HG03432 (cell line): ENCODE measurements at regions not wholly inside any gene's neighbourhood (a gene's known extent, or its start where the extent isn't known, plus 50 kb on each side); places are given as distances from the start of the nearest gene placed in this dataset.
"Not testable (repeated sequence)": the region's sequence is repeated elsewhere in the genome, so short reads cannot be mapped to it uniquely, and the experiment has no call there.

Experiments used
- ATAC-seq: cut with Tn5 transposase; IDR thresholded peaks from one replicate; pipeline ENCODE4 v1.9.1; 2021; ENCODE audit warnings: mild to moderate bottlenecking, moderate library complexity; ENCODE audit not compliant: unreplicated experiment

DNA sequence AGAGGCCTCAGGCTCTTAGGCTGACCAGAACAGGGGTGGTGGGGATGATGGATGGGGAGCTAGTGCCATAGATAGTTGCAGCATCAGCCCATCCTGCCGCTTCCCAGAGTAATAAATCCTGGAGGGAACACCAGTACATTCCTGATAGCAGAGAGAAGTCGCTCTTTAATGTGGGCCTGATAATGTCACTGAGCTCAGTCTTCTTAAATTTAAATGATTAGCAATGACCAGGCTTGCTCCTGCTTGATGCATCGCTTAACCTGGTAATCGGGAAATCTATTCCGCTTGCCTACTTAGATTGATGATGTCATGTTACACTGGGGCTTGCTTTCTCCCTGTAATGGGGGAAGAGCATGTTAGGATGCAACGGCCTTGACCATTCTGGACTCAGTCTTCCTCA, 218.6 kb upstream of the PLXNA2 start:
- ATAC-seq, result no peak

DNA sequence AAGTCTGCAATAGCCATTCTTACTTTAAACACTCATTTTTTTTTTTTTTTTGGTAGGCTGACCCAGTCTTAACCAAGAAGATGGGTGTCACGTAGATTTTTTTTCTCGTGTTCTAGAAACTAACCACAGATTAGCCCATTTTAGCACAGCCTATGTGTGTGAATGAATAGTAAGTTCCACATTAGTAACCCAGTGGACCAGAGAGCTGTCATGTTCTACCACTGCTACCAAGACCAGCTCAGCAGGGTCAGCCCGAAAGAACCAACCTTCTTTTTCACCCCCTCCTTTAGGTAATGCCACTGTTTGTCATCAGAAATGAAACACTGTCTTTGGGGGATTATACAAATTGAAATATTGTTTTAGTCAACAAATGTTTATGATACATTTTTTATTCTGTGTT, 221.1 kb upstream of the PLXNA2 start:
- no peak for ATAC-seq

DNA sequence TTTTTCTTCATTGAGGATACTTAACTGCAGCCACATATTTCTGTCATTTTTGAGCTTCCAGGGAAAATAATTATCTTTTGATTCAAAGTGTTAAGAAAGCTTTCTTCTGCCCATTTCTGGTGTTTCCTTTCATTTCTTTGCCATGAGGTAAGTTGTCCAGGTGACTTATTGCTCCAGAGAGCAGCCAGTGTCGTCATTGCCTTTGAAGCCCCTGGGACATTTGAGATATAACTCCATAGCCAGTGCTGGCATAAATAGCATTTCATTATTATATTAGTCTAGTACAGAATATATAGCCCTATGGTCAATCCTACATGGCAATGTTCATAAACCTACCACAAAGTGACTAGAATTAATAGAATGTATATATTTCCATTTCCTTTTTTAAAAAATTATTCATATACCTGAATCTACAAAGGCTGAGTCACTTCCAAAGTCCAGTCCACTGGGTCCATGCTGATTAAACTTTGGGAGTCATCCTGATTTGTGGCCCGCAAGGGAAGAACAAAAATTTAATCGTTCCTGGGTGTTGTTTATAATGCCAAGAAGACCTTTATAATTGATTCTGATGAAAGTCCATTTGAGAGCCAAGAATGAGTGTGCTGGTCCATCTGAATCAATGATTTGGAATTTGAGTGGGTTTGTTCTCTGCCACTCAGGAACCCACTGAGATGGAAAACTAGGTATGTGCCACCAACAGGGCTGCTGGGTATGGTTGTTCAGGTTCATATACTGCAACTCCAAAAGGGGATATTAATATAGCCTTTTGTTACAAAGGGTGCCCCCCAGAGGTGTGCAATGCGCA, 221.8 kb upstream of the PLXNA2 start:
- ATAC-seq, result no peak

DNA sequence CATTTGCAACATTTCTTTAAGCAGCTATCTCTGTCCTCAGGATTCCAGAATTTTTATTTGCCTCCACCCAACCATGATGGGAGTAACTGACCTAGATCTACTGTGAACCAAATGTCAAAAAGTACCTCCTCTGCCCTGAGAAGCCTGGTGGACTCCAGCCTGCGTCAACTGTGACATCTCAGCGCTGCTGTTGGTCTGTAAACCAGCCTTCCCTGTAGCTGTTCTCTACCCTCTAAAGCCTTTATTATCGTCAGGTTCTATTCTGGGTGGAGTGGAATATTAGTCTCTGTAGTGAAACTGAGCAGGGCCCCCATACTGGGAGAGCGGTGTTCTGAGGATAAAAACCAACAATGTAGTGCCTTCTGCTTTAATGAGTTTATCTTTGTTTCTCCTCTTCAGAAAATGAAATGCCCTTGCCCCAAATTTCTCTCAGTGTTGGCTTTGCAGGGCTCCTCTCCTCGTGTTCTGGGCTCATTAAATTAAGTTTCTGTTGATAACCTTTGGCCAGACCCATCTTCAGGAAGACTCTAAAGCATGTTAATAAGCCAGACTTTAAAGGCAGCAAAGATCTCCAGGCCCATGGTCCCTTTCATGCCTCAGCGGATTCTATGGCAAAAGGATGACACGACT, 223.1 kb upstream of the PLXNA2 start:
- no peak for ATAC-seq

DNA sequence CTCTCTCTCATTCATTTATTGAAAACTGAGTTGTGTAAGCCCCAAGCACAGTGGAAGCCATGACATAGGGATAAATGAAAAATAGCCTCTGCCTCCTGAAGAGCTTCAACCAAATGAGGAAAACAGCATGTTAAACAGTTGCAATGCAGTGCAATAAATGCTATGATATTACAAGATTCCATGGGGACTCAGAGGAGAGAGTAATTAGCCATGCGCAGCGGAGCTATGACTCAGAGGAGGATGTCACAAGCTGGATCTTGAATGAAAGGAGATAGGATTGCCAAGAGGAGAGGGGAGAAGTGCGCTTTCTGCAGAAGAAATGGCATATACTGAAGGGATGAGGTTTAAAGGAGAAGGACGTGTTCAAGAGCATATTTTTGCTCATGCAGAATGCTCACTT, 231.3 kb upstream of the PLXNA2 start:
- no peak for ATAC-seq

DNA sequence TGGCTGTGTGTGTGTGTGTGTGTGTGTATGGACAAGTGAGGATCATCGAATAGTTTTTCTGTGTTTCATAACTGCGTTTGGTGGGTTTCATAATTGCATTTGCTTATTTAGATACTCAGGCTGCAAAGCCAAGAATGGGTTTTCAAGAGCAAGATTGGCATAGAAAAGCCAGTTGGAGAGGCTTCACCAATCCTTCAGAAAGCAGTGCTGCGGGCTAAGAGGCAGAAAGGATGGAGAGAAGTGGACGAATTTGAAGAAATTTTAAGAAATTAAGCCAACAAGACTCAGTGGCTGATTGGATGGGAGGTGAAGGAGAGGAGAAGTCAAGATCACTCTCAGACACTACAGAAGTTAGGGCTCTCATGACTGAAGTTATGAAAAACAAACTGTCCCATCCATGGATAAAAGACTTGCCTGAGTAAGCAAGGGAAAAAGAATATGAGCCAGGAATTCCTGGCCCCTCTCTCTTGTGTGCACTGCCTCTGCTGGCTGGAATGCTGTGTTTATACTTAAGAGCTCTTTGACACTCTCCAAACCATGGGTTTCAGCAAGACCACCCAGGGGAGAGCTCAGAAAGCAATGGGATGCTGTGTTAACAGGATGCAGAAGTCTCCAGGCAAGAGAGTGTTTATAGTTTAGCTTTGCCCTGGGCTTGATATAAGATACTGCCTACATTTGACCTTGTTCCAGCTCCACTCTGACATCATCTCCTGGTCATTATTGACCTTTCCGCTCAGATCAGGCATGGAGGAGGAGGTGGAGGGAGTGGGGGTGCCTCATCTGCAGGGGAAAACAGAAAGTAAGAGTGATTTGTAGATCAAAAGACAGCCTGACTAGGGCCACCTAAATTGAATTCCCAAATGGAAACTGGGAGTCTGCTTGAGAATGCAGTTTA, 232.0 kb upstream of the PLXNA2 start:
- no peak for ATAC-seq

DNA sequence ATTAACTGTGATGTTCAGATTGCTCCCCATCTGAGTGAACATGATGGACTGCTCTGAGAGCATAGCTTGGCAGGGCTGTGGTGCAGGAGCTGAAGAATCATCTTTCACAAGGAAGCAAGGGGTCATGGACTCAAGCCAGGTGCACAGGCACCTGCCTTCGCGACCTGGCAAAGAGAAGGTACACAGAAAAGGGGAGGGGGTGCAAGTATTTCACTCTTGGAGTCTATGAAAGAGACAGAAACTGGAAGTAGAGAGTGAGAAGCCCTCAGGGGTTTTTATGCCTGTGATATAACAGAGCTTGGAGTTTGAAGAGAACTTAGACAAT, 232.6 kb upstream of the PLXNA2 start:
- no peak for ATAC-seq

DNA sequence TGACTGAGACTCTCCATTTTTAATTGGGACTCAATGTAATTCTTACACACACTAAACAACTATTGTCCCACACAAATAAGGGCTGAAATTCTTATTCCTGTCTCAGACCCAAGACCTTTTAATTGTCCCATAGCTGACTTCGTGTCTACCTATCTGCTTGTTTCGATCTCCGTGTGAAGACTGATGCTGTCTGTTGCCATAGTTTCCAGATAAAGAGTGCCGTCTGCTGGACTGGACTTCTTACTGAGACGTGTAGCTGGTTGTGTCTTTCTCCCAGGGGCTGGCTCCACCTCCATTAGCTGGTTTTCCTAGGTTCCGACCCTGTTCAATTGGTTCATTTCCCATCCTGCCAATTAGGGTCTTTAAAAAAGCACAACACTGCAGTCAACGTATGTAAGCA, 235.3 kb upstream of the PLXNA2 start:
- no peak for ATAC-seq

DNA sequence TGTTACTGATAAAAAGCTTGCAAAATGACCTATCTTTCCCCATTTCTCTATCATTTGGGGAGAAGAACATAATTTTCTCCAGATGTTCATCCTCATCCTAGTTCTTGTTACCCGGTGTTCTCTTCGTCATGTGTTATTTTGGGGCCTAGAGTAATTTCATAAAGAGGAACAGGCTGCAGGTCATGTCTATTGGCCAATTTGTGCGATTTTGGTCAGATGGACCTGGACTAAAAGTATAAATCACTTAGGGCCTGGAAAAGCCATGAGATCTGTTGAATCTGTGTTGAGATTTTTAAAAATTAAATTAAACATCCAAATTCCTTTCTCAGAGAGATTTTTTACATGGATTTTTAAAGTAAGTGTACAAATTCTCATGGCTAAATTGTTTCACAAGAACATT, 241.3 kb upstream of the PLXNA2 start:
- no peak for ATAC-seq

DNA sequence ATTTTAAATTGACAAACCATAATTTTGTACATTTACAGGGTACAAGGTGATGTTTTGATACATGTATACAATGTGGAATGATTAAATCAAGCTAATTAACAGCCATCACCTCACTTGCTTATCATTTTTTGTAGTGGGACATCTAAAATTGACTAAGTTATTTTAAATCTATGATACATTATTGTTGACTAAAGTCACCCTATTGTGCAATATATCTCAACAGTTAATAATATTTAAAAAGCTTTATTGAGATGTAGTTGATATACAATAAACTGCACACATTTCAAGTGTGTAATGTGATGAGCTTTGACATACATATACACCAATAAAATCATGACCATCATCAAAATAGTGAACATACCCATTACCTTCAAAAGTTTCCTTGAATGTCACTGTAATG, 242.5 kb upstream of the PLXNA2 start:
- ATAC-seq, result no peak

DNA sequence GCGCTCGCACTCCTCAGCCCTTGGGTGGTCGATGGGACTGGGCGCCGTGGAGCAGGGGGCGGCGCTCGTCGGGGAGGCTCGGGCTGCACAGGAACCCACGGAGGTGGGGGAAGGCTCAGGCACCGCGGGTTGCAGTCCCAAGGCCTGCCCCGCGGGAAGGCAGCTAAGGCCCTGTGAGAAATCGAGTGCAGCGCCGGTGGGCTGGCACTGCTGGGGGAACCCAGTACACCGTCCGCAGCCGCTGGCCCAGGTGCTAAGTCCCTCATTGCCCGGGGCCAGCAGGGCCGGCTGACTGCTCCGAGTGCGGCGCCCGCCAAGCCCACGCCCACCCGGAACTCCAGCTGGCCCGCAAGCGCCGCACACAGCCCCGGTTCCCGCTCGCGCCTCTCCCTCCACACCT, 244.2 kb upstream of the PLXNA2 start:
- ATAC-seq, result not testable (repeated sequence)

DNA sequence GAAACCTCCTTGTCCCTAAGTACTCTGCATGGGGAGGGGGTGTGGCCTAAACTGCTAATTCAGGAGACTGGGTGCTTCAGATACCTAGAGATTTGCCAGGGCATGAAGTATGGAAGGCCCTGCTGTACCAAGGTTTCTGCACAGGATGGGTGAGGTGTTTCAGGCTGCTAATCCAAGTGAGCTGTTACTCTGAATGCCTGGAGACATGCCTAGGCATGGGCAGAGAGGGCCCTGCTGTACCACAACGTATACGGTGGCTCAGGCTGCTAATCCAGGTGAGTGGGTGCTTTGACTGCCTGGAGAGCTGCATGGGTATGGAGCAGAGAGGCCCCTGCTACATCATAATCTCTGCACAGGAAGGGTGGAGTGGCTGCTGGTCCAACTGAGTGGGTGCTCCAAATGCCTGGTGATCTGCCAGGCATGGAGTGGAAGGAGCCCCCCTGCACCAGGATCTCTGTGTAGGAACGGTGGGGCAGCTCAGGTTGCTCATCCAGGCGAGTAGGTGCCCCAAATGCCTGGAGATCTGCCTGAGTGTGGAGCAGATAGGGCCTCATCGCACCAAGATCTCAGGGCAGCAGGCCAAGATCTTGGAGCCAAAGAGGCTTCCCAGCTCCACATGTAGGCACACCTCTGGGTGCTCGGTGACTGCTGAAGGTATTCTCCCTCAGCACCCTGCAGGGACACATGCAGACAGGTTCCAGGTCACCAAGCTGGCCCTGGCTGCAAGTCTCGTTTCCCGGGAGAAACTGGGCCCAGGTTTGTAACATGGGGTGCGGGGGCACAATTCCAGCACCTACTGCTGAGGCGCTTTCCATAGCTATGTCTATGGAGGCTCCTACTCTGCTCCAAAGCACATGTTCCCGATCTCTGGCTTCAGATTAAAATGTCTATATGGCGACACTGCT, 252.5 kb upstream of the PLXNA2 start:
- ATAC-seq, result no peak

DNA sequence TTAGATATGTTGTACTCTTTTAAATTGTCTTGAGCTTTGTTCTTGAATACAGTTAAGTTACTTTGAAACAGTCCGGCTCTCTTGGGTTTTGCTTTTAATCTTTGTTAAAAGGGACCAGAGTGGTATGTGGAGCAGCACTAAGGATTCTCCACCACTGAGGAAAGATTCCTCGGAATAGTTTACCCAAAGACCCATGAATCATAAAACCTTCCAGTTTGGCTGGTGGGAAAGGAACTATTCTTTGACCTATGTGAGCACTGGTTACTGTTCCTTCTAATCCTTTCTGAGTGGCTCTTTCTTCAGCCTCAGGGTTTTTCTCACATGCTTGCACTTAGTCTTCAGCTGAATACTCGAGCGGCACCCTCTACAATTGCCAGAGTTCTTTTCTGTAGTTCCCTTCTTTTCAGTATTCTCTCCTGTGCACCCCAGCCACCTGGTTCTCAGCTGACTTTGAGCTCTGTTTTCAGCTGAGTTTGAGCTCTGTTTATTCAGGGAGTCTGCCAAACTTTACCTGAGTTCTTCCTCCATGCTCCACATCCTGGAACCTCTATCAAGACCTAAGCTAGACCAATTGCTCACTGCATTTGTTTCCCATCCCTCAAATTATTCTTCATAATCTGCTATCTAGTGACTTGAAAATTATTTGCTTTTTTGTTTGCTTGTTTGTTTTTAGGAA, 253.8 kb upstream of the PLXNA2 start:
- no peak for ATAC-seq

DNA sequence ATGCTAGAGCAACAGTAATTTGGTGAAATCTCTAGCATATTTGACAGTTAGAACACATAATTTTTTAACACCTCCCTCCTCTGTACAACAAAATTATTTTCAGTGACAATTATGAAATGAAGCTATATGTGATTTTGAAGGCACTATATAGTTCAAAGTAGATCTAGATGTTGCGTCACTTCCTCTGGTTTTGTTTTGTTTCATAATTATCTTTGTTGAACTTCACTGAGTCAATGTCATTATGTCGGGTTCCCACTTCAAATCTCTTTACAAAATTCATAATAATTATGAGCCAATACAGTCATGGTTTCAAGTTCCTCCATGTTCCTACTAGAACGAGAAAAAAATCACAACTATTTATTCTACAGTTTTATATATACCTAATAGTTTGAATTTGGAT, 254.8 kb upstream of the PLXNA2 start:
- ATAC-seq, result no peak

DNA sequence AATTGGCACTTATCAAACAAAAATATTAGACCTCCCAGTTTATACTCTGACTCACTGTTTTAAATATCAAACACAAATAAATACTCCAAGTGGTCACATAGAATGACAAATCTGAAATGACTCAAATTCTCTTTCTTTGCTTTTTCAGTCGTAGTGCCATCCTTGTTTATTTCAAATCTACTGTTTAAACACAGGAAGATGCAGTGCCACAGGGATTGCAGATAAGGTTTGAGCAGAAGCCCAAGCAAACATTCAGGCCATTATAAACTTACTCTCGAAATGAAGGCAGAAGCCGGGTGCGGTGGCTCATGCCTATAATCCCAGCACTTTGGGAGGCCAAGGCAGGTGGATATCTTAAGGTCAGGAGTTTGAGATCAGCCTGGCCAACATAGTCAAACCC, 255.4 kb upstream of the PLXNA2 start:
- ATAC-seq, result no peak

DNA sequence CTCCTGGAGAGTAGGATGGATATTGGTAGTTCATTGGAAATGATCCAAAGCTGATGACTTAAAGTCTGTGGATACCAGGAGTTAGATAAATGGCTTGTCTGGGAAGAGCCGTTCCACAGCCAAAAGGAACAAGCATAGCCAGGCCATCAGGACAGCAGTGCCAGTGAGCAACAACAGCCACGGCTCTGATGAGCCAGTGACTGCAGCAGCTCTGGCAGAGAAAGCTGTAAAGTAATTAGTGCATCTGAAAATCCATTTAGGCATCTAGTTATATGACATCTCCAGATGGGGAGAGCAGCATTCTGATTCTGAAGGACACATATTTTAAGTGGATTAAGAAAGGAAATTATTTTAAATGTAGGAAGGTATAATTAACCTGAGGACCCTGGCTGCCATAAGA, 256.2 kb upstream of the PLXNA2 start:
- ATAC-seq, result no peak

DNA sequence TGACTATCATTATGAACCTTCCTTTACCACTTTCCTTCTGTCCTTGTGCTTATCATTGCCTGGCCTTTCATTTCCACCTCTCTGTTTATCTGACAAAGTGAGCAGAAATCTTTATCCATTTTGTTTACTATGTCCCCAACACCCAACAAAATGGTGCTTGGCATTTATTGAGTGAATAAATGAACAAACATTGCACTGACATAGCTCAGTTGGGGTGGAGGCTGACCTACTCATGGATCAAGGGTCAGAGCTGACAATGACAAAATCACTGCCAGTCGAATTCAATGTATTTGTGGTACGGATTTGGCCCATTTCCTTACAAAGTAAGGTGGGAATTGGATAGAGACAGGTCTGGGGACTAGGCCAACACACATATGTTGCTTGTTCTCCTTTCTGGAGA, 257.4 kb upstream of the PLXNA2 start:
- no peak for ATAC-seq

DNA sequence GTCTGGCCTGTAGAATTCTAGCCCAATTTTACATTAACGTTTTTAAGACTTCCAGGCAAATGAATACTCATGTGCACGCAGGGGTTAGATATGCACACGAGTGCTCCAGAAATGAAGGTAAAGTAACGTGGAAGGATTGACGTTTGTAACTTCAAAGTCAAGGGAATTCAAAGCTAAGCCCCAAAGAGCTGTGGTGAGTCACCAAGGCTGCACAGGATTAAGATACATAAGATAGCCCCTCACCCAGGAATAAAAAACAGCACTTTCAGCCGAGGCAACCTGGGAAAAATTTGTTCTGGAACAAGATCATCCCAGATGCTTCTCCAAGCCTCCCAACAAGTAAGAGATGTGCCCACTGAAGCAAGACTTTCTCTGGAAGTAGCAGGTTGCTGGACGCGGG, 259.6 kb upstream of the PLXNA2 start:
- no peak for ATAC-seq

DNA sequence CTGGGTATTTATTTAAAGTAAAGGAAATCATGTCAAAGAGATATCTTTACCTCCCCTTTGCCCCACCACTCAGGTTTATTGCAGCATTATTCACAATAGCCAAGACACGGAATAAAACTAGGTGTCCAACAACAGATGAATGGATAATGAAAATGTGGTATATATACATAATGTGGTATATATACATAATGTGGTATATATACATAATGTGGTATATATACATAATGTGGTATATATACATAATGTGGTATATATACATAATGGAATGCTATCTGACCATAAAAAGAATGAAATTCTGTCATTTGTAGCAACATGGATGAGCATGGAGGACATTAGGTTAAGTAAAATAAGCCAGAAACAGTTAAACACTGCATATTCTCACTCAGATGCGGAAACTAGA, 262.6 kb upstream of the PLXNA2 start:
- no peak for ATAC-seq

DNA sequence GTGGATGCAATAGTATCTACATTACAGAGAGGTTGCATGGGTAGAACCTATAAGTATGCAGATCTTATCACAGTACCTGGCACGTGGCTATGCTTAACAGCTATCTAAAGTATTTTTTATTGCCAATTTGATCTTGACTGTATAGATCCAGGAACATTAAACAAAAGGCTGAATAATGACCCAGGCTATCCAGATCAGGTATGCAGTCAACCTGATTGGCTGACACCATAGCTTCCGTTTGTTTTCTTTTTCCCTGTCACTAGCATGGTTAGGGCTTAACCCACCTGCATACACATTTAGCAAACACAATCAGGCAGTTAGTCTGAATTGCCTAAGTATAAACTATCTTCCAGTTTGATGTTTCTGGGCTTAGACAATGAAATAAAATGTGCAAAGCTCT, 264.9 kb upstream of the PLXNA2 start:
- no peak for ATAC-seq
